Adrenal gland (tissue), 5 donors: ENCODE measurements at regions not wholly inside any gene's neighbourhood (a gene's known extent, or its start where the extent isn't known, plus 50 kb on each side); places are given as distances from the start of the nearest gene placed in this dataset.

Experiments used
- POLR2A ChIP-seq, 2 donors: fragments of 450-650 bp; IDR thresholded peaks; one replicate each; pipeline ENCODE4 v1.6.1; 2017; ENCODE audit warnings: antibody characterized with exemption in 2 of 2, mild to moderate bottlenecking in 2 of 2, moderate library complexity in 1 of 2
- TF ChIP-seq, protein P1 (sequence below), 6 experiments: fragments of 450-650 bp in 4 of 6; fragments of 200-600 bp in 2 of 6; sonication (generic) in 1 of 6; IDR thresholded peaks; 1 replicate in 5 of 6; 2 replicates in 1 of 6; pipeline versions ENCODE4 v1.5.1 to v1.8.0; 2016 to 2021; ENCODE audit warnings: antibody characterized with exemption in 6 of 6, mild to moderate bottlenecking in 2 of 6, moderate library complexity in 1 of 6
- donor health status: DM: no; HTN: no; CAD: no.

DNA sequence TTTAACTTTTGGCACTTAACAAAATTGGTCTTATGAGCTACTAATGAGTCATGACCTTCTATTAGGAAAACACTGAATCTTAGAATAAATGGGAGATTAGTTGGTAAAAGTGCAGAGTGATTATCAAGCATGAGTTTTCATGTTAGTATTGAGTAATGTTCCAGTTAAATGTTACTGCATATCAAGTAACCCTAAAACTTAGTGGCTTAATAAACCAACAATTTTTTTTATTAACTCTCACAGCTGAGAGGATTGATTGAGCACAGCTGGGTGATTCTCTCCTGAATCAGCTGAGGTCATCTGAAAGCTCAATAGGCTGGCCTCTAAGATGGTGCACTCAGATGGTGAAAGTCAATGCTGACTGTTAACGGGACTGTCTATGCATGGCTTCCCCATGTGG lies 248.6 kb downstream of the BCL11B start:
- TF ChIP-seq, protein P1, sequence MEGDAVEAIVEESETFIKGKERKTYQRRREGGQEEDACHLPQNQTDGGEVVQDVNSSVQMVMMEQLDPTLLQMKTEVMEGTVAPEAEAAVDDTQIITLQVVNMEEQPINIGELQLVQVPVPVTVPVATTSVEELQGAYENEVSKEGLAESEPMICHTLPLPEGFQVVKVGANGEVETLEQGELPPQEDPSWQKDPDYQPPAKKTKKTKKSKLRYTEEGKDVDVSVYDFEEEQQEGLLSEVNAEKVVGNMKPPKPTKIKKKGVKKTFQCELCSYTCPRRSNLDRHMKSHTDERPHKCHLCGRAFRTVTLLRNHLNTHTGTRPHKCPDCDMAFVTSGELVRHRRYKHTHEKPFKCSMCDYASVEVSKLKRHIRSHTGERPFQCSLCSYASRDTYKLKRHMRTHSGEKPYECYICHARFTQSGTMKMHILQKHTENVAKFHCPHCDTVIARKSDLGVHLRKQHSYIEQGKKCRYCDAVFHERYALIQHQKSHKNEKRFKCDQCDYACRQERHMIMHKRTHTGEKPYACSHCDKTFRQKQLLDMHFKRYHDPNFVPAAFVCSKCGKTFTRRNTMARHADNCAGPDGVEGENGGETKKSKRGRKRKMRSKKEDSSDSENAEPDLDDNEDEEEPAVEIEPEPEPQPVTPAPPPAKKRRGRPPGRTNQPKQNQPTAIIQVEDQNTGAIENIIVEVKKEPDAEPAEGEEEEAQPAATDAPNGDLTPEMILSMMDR (IDR thresholded peaks at IDR 0.05), result no peak
- TF ChIP-seq POLR2A (IDR thresholded peaks at IDR 0.05), result no peak
